Peyer's patch (tissue), 4 donors: ENCODE measurements at regions not wholly inside any gene's neighbourhood (a gene's known extent, or its start where the extent isn't known, plus 50 kb on each side); places are given as distances from the start of the nearest gene placed in this dataset.

Experiments
- DNase-seq, 3 donors: peaks; one replicate each; pipeline ENCODE4 v3.0.0-alpha.2; 2017 to 2019
- H3K27ac ChIP-seq, 4 donors: fragments of 200-600 bp; sonication (generic); one replicate each; pipeline ENCODE4 v1.5.1; 2016 to 2019
- H3K27me3 ChIP-seq, 2 donors: fragments of 200-600 bp; sonication (generic); one replicate each; pipeline ENCODE4 v1.5.1; 2019
- H3K36me3 ChIP-seq, 3 donors: fragments of 200-600 bp; sonication (generic); one replicate each; pipeline ENCODE4 v1.5.1; 2016 to 2019
- H3K4me1 ChIP-seq, 4 donors: fragments of 200-600 bp; sonication (generic); one replicate each; pipeline ENCODE4 v1.5.1; 2016 to 2019
- H3K4me3 ChIP-seq, 4 donors: fragments of 200-600 bp; sonication (generic); 1 replicate in 3 of 4; 2 replicates in 1 of 4; pipeline ENCODE4 v1.5.1; 2016 to 2019; ENCODE audit warnings: mild to moderate bottlenecking in 1 of 4
- H3K9me3 ChIP-seq, 4 donors: fragments of 200-600 bp; sonication (generic); one replicate each; pipeline ENCODE4 v1.5.1; 2016 to 2019; ENCODE audit warnings: mild to moderate bottlenecking in 1 of 4
- POLR2A ChIP-seq, 2 donors: fragments of 450-650 bp; IDR thresholded peaks; one replicate each; pipeline ENCODE4 v1.5.1; 2017; ENCODE audit warnings: antibody characterized with exemption in 2 of 2, mild to moderate bottlenecking in 2 of 2, moderate library complexity in 2 of 2
- TF ChIP-seq, protein P1 (sequence below), 6 experiments: fragments of 450-650 bp in 4 of 6; fragments of 200-600 bp in 2 of 6; sonication (generic) in 1 of 6; IDR thresholded peaks; one replicate each; pipeline ENCODE4 v1.5.1; 2017 to 2019; ENCODE audit warnings: antibody characterized with exemption in 6 of 6, mild to moderate bottlenecking in 3 of 6, moderate library complexity in 1 of 6

DNA sequence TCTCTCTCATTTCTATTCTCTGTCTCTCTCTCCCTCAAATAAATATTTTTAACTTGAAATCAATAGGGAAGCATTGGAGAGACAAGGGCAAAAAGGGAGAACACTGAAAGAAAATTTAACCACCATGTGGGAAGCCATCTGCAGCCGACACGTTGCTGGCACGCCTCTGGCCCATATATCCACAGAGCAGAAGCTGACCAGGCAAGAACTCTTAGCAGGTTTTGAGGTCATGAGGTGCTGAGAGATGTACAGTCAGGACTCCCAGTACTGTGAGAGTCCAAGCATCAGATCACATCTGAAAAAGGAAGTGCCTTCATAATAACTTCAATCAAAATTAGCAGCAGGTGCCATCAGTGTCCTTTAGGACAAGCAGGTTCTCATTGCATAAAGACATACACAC, 156.6 kb downstream of the AKAIN1 start:
- DNase-seq = no peak
- no peak for TF ChIP-seq POLR2A (IDR thresholded peaks at IDR 0.05)
- TF ChIP-seq, protein P1, sequence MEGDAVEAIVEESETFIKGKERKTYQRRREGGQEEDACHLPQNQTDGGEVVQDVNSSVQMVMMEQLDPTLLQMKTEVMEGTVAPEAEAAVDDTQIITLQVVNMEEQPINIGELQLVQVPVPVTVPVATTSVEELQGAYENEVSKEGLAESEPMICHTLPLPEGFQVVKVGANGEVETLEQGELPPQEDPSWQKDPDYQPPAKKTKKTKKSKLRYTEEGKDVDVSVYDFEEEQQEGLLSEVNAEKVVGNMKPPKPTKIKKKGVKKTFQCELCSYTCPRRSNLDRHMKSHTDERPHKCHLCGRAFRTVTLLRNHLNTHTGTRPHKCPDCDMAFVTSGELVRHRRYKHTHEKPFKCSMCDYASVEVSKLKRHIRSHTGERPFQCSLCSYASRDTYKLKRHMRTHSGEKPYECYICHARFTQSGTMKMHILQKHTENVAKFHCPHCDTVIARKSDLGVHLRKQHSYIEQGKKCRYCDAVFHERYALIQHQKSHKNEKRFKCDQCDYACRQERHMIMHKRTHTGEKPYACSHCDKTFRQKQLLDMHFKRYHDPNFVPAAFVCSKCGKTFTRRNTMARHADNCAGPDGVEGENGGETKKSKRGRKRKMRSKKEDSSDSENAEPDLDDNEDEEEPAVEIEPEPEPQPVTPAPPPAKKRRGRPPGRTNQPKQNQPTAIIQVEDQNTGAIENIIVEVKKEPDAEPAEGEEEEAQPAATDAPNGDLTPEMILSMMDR (IDR thresholded peaks at IDR 0.05) = no peak
- H3K27ac ChIP-seq = no peak overlapping the region
- H3K4me3 ChIP-seq = no peak overlapping the region
- no peaks in the 10 kb centered on the region for H3K9me3 ChIP-seq
- no peaks in the 10 kb centered on the region for H3K27me3 ChIP-seq
- no peaks in the 10 kb centered on the region for H3K36me3 ChIP-seq
- no peaks in the 10 kb centered on the region for H3K4me1 ChIP-seq

DNA sequence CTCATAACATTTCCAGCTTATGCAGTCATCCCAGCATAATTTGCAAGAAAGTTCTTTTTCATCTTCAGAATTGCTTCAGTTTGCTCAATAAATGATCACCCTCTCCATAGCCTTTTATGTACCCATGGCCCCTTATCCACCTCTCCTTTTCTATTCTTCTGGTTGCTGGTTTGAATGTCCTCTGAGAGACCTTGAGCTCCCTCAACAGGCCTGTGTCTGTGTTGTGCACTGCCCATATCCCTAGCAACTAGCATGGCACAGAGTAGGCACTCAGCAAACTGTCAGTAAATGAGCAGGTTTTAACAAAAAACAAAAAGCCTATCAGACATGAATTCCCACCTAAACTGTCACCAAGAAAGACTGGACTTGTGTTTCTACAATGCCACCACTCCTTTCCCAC, 160.5 kb downstream of the AKAIN1 start:
- H3K27ac ChIP-seq = no peak overlapping the region
- no peak overlapping the region for H3K4me3 ChIP-seq
- no peaks in the 10 kb centered on the region for H3K27me3 ChIP-seq
- no peak for DNase-seq
- H3K4me1 ChIP-seq = no peaks in the 10 kb centered on the region
- H3K36me3 ChIP-seq = no peaks in the 10 kb centered on the region
- no peak for TF ChIP-seq POLR2A (IDR thresholded peaks at IDR 0.05)
- TF ChIP-seq, protein P1 (IDR thresholded peaks at IDR 0.05) = no peak
- no peaks in the 10 kb centered on the region for H3K9me3 ChIP-seq

DNA sequence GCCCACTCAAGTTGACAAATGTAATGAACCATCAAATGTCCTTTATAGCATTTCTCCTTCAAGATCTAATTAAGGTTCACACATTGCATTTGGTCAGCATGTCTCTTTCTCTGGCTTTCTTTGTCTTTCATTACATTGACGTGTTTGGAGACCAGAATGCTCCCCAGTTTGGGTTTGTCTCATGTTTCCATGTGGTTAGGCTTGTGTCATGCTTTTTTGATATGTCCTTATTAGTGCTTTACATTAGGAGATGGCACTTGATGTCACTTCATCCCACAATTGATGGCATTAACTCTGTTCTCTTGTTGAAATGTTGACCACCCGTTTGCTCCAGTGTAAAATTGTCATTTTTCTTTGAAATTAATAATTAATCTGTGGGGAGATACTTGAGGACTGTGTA, 165.8 kb downstream of the AKAIN1 start:
- H3K4me1 ChIP-seq = no peaks in the 10 kb centered on the region
- no peak overlapping the region for H3K27ac ChIP-seq
- H3K9me3 ChIP-seq = no peaks in the 10 kb centered on the region
- no peak overlapping the region for H3K4me3 ChIP-seq
- no peaks in the 10 kb centered on the region for H3K36me3 ChIP-seq
- no peak for TF ChIP-seq POLR2A (IDR thresholded peaks at IDR 0.05)
- TF ChIP-seq, protein P1 (IDR thresholded peaks at IDR 0.05) = no peak
- H3K27me3 ChIP-seq = no peaks in the 10 kb centered on the region
- no peak for DNase-seq

DNA sequence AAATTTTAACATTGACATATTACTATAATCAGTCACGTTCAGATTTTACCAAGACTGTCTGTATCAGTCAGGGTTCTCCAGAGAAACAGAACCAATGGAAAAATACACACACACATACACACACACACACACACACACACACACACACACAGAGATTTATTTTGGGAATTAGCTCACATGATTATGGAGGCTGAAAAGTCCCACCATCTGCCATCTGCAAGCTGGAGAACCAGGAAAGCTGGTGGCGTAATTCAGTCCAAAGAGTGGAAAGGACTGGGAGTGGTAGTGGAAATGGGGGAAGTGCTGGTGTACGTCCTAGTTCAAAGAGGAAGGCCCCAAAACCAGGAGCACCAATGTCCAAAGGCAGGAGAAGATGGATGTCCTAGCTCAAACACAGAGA, 166.4 kb downstream of the AKAIN1 start:
- Histone ChIP-seq H3K4me3 (no peak overlapping the region), H3K9me3 (no peaks in the 10 kb centered on the region)
- no peak for TF ChIP-seq POLR2A (IDR thresholded peaks at IDR 0.05)
- TF ChIP-seq, protein P1 (IDR thresholded peaks at IDR 0.05) = no peak

DNA sequence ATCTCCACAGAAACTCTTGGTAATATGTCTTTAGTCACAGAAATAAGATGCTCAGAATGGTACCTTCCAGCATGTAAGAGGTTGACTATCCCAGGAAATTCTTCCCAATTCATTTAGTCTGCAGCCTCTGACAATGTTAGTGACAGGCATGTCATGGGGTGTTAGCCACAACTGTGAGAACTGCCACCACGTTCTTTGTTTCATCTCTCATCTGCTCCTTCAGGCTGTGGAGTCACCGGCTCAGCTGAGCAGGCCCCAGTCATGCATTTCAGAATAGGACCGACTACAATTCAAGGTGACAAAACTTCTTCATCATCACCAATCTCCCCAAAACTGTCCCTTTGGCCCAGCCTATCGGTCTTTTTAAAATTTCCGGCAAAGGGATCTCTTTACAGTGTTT, 167.5 kb downstream of the AKAIN1 start:
- TF ChIP-seq, protein P1 (IDR thresholded peaks at IDR 0.05) = no peak
- TF ChIP-seq POLR2A (IDR thresholded peaks at IDR 0.05) = no peak
- H3K4me1 ChIP-seq = no peaks in the 10 kb centered on the region
- H3K9me3 ChIP-seq = no peaks in the 10 kb centered on the region
- H3K4me3 ChIP-seq = no peak overlapping the region
- no peaks in the 10 kb centered on the region for H3K27me3 ChIP-seq
- H3K36me3 ChIP-seq = no peaks in the 10 kb centered on the region
- DNase-seq = no peak
- no peak overlapping the region for H3K27ac ChIP-seq

More for the DNA sequence above, 166.4 kb downstream of the AKAIN1 start:
- H3K4me1 ChIP-seq = no peaks in the 10 kb centered on the region
- H3K27ac ChIP-seq = no peak overlapping the region
- H3K27me3 ChIP-seq = no peaks in the 10 kb centered on the region
- H3K36me3 ChIP-seq = no peaks in the 10 kb centered on the region
- no peak for DNase-seq

DNA sequence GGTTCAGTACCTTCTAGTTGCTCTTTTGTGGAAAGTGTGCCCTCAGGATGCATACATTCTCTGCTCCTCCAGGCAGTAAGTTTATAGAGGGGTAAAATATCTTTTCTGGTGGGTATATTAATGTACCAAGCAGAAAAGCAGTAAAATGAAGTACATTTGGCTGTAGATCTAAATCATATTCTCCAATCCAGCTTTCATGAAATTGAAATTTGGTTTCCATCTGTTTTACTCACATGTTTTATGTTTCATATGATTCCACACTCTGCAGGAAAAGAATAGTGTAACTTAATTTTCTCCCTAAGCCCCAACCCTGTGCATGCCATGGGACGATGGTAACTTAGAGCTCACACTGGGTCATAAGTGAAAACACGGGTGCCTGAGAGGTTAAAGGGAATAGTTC, 172.3 kb downstream of the AKAIN1 start:
- H3K4me3 ChIP-seq = no peak overlapping the region
- no peak overlapping the region for H3K27ac ChIP-seq
- H3K27me3 ChIP-seq = no peaks in the 10 kb centered on the region
- DNase-seq = no peak
- TF ChIP-seq POLR2A (IDR thresholded peaks at IDR 0.05) = no peak
- TF ChIP-seq, protein P1 (IDR thresholded peaks at IDR 0.05) = no peak
- no peaks in the 10 kb centered on the region for H3K9me3 ChIP-seq
- H3K4me1 ChIP-seq = no peaks in the 10 kb centered on the region
- H3K36me3 ChIP-seq = no peaks in the 10 kb centered on the region
